Epithelial cell of prostate (primary cell): ENCODE measurements at regions not wholly inside any gene's neighbourhood (a gene's known extent, or its start where the extent isn't known, plus 50 kb on each side); places are given as distances from the start of the nearest gene placed in this dataset.
"Not testable (repeated sequence)": the region's sequence is repeated elsewhere in the genome, so short reads cannot be mapped to it uniquely, and the experiment has no call there.

Experiments
- DNase-seq: peaks from one replicate; pipeline ENCODE4 v3.0.0-alpha.2; 2011; ENCODE audit warnings: low read depth, low spot score
- H3K27ac ChIP-seq: fragments of 450-650 bp; 2 replicates; pipeline ENCODE4 v1.5.1; 2017; ENCODE audit warnings: mild to moderate bottlenecking

- no peak for DNase-seq
- no peak overlapping the region for H3K27ac ChIP-seq
Observed at GRCh38 chr5:20956134-20956533, 968.1 kb upstream of the CDH18 start.

- H3K27ac ChIP-seq: no peak overlapping the region
Observed at GRCh38 chr5:20949636-20950035, 961.6 kb upstream of the CDH18 start.

GRCh38 chr5:20943183-20943971 is 955.4 kb upstream of the CDH18 start:
- DNase-seq, H3K27ac ChIP-seq: not testable (repeated sequence)

More at GRCh38 chr5:20949636-20950035, 961.6 kb upstream of the CDH18 start:
- DNase-seq: no peak

GRCh38 chr5:20942603-20943002 is 954.6 kb upstream of the CDH18 start:
- not testable (repeated sequence) for DNase-seq, H3K27ac ChIP-seq

GRCh38 chr5:20940786-20941185 is 952.8 kb upstream of the CDH18 start:
- H3K27ac ChIP-seq, DNase-seq: not testable (repeated sequence)

- DNase-seq: not testable (repeated sequence)
Observed at GRCh38 chr5:20890936-20891335, 902.9 kb upstream of the CDH18 start.

GRCh38 chr5:20875726-20876125 is 887.7 kb upstream of the CDH18 start:
- not testable (repeated sequence) for DNase-seq

More at GRCh38 chr5:20890936-20891335, 902.9 kb upstream of the CDH18 start:
- H3K27ac ChIP-seq: not testable (repeated sequence)

GRCh38 chr5:20865892-20866291 is 877.9 kb upstream of the CDH18 start:
- DNase-seq, H3K27ac ChIP-seq: not testable (repeated sequence)

More at GRCh38 chr5:20875726-20876125, 887.7 kb upstream of the CDH18 start:
- H3K27ac ChIP-seq: not testable (repeated sequence)

GRCh38 chr5:20833081-20833627 is 845.2 kb upstream of the CDH18 start:
- no peak overlapping the region for H3K27ac ChIP-seq
- DNase-seq: no peak

GRCh38 chr5:20832204-20833080 is 844.4 kb upstream of the CDH18 start:
- H3K27ac ChIP-seq: no peak overlapping the region
- DNase-seq: no peak

- H3K27ac ChIP-seq, DNase-seq: not testable (repeated sequence)
Observed at GRCh38 chr5:20825951-20826350, 838.0 kb upstream of the CDH18 start.

- DNase-seq, H3K27ac ChIP-seq: not testable (repeated sequence)
Observed at GRCh38 chr5:20797216-20797615, 809.2 kb upstream of the CDH18 start.

- H3K27ac ChIP-seq, DNase-seq: not testable (repeated sequence)
Observed at GRCh38 chr5:20784755-20785154, 796.8 kb upstream of the CDH18 start.

GRCh38 chr5:20783484-20783883 is 795.5 kb upstream of the CDH18 start:
- not testable (repeated sequence) for H3K27ac ChIP-seq, DNase-seq

GRCh38 chr5:20771338-20771737 is 783.3 kb upstream of the CDH18 start:
- H3K27ac ChIP-seq, DNase-seq: not testable (repeated sequence)

GRCh38 chr5:20765074-20765473 is 777.1 kb upstream of the CDH18 start:
- not testable (repeated sequence) for H3K27ac ChIP-seq, DNase-seq

GRCh38 chr5:20759459-20759858 is 771.5 kb upstream of the CDH18 start:
- H3K27ac ChIP-seq, DNase-seq: not testable (repeated sequence)

GRCh38 chr5:20752179-20752578 is 764.2 kb upstream of the CDH18 start:
- DNase-seq, H3K27ac ChIP-seq: not testable (repeated sequence)

GRCh38 chr5:20735715-20736114 is 747.7 kb upstream of the CDH18 start:
- DNase-seq, H3K27ac ChIP-seq: not testable (repeated sequence)

GRCh38 chr5:20732223-20732622 is 744.2 kb upstream of the CDH18 start:
- not testable (repeated sequence) for H3K27ac ChIP-seq, DNase-seq
